ENCODE measurements at regions not wholly inside any gene's neighbourhood (a gene's known extent, or its start where the extent isn't known, plus 50 kb on each side); places are given as distances from the start of the nearest gene placed in this dataset.

DNA sequence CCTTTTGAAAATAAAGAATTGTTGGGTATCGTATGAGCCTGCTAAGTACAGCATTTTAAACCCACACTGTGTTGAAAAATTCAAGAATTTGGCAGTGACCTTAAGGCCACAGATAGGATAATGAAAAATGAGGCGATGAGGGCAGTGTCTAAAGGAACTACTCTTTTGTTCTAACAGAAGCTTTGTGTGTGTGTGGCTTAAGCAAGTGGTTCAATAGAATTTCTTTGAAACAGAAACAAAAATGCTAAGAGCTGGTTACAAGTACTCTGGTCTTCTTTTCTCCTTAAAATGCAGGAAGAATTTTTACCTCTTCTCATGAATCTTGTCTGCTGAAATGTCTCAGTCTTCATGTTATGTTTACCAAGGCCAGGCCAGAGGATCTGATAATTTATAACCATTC, 279.5 kb downstream of the ZNF536 start:
- CTCF ChIA-PET, result interaction anchor here (1.5 to 2.3 kb wide), 3 partner anchors 14 to 153 kb away, joined by 3 to 8 read pairs (median 8); no protein-coding TSS in a partner anchor
- DNase-seq (ENCODE audit: low spot score) (no peak), ATAC-seq (no peak)
- Mint-ChIP-seq H3K27me3 (ENCODE audit: low read depth) (0 out of 2 replicates have a peak, but pooled peaks cover 3% of the 10 kb centered on the region), H3K9me3 (no peaks in the 10 kb centered on the region), H3K4me3 (no peak overlapping the region), H3K27ac (no peak overlapping the region; the same call in 1 of the 2 replicates), H3K4me1 (peaks cover 33% of the 10 kb centered on the region), H3K36me3 (no peaks in the 10 kb centered on the region)
- POLR2A ChIA-PET, result no interaction called here
- TF ChIP-seq CREB1 (CRISPR knock-in tag; IDR thresholded peaks at IDR 0.05) (no peak), TCF7 (CRISPR knock-in tag; IDR thresholded peaks at IDR 0.05; ENCODE audit: low read depth) (no peak), ZNF416 (CRISPR knock-in tag; IDR thresholded peaks at IDR 0.05) (no peak), ATF1 (CRISPR knock-in tag; IDR thresholded peaks at IDR 0.05) (no peak), FOXP1 (CRISPR knock-in tag; IDR thresholded peaks at IDR 0.05; ENCODE audit: borderline replicate concordance) (no peak), RELA (CRISPR knock-in tag; IDR thresholded peaks at IDR 0.05; ENCODE audit: borderline replicate concordance) (no peak), ZNF138 (CRISPR knock-in tag; conservative IDR thresholded peaks at IDR 0.05) (no peak), ZNF121 (CRISPR knock-in tag; IDR thresholded peaks at IDR 0.05) (no peak), CBFB (CRISPR knock-in tag; IDR thresholded peaks at IDR 0.05; ENCODE audit: low read depth) (no peak)
- TF ChIP-seq, protein P1, sequence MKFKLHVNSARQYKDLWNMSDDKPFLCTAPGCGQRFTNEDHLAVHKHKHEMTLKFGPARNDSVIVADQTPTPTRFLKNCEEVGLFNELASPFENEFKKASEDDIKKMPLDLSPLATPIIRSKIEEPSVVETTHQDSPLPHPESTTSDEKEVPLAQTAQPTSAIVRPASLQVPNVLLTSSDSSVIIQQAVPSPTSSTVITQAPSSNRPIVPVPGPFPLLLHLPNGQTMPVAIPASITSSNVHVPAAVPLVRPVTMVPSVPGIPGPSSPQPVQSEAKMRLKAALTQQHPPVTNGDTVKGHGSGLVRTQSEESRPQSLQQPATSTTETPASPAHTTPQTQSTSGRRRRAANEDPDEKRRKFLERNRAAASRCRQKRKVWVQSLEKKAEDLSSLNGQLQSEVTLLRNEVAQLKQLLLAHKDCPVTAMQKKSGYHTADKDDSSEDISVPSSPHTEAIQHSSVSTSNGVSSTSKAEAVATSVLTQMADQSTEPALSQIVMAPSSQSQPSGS (CRISPR knock-in tag; IDR thresholded peaks at IDR 0.05; ENCODE audit: borderline replicate concordance, low read depth), result no peak
- TF ChIP-seq, protein P2, sequence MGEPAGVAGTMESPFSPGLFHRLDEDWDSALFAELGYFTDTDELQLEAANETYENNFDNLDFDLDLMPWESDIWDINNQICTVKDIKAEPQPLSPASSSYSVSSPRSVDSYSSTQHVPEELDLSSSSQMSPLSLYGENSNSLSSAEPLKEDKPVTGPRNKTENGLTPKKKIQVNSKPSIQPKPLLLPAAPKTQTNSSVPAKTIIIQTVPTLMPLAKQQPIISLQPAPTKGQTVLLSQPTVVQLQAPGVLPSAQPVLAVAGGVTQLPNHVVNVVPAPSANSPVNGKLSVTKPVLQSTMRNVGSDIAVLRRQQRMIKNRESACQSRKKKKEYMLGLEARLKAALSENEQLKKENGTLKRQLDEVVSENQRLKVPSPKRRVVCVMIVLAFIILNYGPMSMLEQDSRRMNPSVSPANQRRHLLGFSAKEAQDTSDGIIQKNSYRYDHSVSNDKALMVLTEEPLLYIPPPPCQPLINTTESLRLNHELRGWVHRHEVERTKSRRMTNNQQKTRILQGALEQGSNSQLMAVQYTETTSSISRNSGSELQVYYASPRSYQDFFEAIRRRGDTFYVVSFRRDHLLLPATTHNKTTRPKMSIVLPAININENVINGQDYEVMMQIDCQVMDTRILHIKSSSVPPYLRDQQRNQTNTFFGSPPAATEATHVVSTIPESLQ (CRISPR knock-in tag; IDR thresholded peaks at IDR 0.05), result no peak
- TF ChIP-seq, protein P3, sequence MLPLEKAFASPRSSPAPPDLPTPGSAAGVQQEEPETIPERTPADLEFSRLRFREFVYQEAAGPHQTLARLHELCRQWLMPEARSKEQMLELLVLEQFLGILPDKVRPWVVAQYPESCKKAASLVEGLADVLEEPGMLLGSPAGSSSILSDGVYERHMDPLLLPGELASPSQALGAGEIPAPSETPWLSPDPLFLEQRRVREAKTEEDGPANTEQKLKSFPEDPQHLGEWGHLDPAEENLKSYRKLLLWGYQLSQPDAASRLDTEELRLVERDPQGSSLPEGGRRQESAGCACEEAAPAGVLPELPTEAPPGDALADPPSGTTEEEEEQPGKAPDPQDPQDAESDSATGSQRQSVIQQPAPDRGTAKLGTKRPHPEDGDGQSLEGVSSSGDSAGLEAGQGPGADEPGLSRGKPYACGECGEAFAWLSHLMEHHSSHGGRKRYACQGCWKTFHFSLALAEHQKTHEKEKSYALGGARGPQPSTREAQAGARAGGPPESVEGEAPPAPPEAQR (CRISPR knock-in tag; IDR thresholded peaks at IDR 0.05), result no peak
- TF ChIP-seq, protein P4, sequence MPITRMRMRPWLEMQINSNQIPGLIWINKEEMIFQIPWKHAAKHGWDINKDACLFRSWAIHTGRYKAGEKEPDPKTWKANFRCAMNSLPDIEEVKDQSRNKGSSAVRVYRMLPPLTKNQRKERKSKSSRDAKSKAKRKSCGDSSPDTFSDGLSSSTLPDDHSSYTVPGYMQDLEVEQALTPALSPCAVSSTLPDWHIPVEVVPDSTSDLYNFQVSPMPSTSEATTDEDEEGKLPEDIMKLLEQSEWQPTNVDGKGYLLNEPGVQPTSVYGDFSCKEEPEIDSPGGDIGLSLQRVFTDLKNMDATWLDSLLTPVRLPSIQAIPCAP (CRISPR knock-in tag; IDR thresholded peaks at IDR 0.05), result no peak
- TF ChIP-seq, protein P5, sequence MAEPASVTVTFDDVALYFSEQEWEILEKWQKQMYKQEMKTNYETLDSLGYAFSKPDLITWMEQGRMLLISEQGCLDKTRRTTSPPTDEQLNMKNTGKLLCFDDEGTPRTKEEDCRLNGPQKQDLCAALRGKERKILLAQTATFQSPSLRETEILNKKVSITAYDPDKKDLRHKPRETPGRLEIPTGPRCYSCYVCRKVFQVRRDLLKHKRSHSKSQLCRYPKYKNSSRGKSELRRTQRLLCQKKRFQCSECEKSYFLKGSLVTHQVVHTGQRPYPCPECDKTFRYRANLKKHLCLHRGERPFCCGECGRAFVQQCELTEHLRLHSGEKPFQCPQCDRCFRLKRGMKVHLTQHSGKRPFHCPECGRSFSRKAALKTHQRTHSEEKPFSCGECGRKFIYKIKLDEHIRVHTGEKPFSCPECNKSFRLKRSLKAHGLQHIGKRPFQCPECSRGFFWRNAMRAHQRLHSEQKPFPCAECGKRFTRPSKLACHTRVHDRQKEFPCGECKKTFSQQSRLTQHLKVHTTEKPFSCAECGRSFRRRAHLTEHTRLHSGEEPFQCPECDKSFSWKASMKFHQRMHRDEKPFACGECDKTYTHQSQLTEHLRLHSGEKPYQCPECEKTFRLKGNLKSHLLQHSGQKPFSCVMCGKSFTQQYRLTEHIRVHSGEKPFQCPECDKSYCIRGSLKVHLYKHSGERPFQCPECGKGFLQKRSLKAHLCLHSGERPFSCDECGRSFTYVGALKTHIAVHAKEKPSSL (CRISPR knock-in tag; conservative IDR thresholded peaks at IDR 0.05), result no peak
- TF ChIP-seq, protein P6, sequence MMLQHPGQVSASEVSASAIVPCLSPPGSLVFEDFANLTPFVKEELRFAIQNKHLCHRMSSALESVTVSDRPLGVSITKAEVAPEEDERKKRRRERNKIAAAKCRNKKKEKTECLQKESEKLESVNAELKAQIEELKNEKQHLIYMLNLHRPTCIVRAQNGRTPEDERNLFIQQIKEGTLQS (CRISPR knock-in tag; conservative IDR thresholded peaks at IDR 0.05), result no peak

DNA sequence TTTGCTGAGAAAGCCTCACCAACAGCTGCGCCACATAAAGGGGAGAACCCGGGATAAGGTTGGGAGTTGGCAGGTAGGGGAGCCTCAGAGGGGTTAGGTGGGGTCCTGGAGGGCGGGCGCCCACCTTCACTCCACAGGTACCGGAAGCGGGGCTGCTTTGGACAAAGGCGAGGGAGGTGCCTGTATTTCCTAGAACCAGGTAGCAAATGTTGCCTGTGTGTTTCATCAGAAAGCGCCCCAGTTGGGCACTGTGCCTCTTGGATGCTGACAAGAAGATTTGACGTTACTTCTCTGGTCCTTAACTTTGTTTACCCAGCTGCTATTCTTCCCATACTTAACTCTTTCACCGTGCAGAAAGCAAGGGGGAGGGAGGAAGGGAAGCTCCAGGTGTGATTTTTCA, 278.9 kb downstream of the ZNF536 start:
- no peaks in the 10 kb centered on the region for H3K36me3 Mint-ChIP-seq
- POLR2A ChIA-PET, result no interaction called here
- CTCF ChIA-PET, result interaction anchor here (1.1 to 2.3 kb wide), 3 partner anchors 15 to 556 kb away, joined by 3 to 8 read pairs (median 8); no protein-coding TSS in a partner anchor
- H3K4me1 Mint-ChIP-seq, result peaks cover 33% of the 10 kb centered on the region
- DNase-seq (ENCODE audit: low spot score) (no peak), ATAC-seq (no peak)
- H3K27me3 Mint-ChIP-seq (ENCODE audit: low read depth), result 0 out of 2 replicates have a peak, but pooled peaks cover 3% of the 10 kb centered on the region
- H3K4me3 Mint-ChIP-seq, result no peak overlapping the region
- H3K9me3 Mint-ChIP-seq, result no peaks in the 10 kb centered on the region
- no peak overlapping the region for H3K27ac Mint-ChIP-seq
- TF ChIP-seq RORB (CRISPR knock-in tag; IDR thresholded peaks at IDR 0.05) (no peak), ZNF263 (CRISPR knock-in tag; IDR thresholded peaks at IDR 0.05; ENCODE audit: low read depth) (no peak), ETV6 (CRISPR knock-in tag; IDR thresholded peaks at IDR 0.05) (no peak), ZNF121 (CRISPR knock-in tag; IDR thresholded peaks at IDR 0.05) (no peak), NR2C2 (CRISPR knock-in tag; IDR thresholded peaks at IDR 0.05) (no peak), ZNF671 (CRISPR knock-in tag; IDR thresholded peaks at IDR 0.05) (no peak), RELA (CRISPR knock-in tag; IDR thresholded peaks at IDR 0.05; ENCODE audit: borderline replicate concordance) (no peak), CBFB (CRISPR knock-in tag; IDR thresholded peaks at IDR 0.05; ENCODE audit: low read depth) (no peak), ZNF138 (CRISPR knock-in tag; conservative IDR thresholded peaks at IDR 0.05) (no peak)
- TF ChIP-seq, protein P7, sequence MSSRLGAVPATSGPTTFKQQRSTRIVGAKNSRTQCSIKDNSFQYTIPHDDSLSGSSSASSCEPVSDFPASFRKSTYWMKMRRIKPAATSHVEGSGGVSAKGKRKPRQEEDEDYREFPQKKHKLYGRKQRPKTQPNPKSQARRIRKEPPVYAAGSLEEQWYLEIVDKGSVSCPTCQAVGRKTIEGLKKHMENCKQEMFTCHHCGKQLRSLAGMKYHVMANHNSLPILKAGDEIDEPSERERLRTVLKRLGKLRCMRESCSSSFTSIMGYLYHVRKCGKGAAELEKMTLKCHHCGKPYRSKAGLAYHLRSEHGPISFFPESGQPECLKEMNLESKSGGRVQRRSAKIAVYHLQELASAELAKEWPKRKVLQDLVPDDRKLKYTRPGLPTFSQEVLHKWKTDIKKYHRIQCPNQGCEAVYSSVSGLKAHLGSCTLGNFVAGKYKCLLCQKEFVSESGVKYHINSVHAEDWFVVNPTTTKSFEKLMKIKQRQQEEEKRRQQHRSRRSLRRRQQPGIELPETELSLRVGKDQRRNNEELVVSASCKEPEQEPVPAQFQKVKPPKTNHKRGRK (CRISPR knock-in tag; IDR thresholded peaks at IDR 0.05; ENCODE audit: borderline replicate concordance), result no peak
- TF ChIP-seq, protein P4 (CRISPR knock-in tag; IDR thresholded peaks at IDR 0.05), result no peak
- TF ChIP-seq, protein P2 (CRISPR knock-in tag; IDR thresholded peaks at IDR 0.05), result no peak
